GM12865 (cell line): ENCODE measurements at regions not wholly inside any gene's neighbourhood (a gene's known extent, or its start where the extent isn't known, plus 50 kb on each side); places are given as distances from the start of the nearest gene placed in this dataset.

Experiments used
- DNase-seq: peaks from one replicate; pipeline ENCODE4 v3.0.0; 2010; ENCODE audit warnings: low read depth
- H3K4me3 ChIP-seq: 2 replicates; pipeline ENCODE4 v1.5.1; 2011; ENCODE audit warnings: mild to moderate bottlenecking, low read depth, low read length, control low read depth
- CTCF ChIP-seq: IDR thresholded peaks from 2 replicates; pipeline ENCODE4 v1.5.1; 2011; ENCODE audit warnings: low read length, control low read depth, low read depth, inconsistent platforms; ENCODE audit not compliant: insufficient read depth; ENCODE audit errors: missing control alignments

GRCh38 chr1:219466766-219467165 lies 146.1 kb downstream of the ZC3H11B start:
- no peak for TF ChIP-seq CTCF
- H3K4me3 ChIP-seq: no peak overlapping the region
- DNase-seq: no peak

- H3K4me3 ChIP-seq: peak overlapping the region; percentile 25
- peak; percentile 87 for DNase-seq
- no peak for TF ChIP-seq CTCF
Observed at GRCh38 chr1:219465212-219466093, 147.5 kb downstream of the ZC3H11B start.

- no peak overlapping the region for H3K4me3 ChIP-seq
- DNase-seq: no peak
- no peak for TF ChIP-seq CTCF
Observed at GRCh38 chr1:219463636-219464035, 149.3 kb downstream of the ZC3H11B start.

GRCh38 chr1:219461981-219462400 lies 150.9 kb downstream of the ZC3H11B start:
- no peak for TF ChIP-seq CTCF
- peak; percentile 50 for DNase-seq

GRCh38 chr1:219460896-219461815 lies 151.7 kb downstream of the ZC3H11B start:
- no peak for TF ChIP-seq CTCF
- H3K4me3 ChIP-seq: peak overlapping the region; percentile 30
- DNase-seq: peak; percentile 86

More at GRCh38 chr1:219461981-219462400, 150.9 kb downstream of the ZC3H11B start:
- peak overlapping the region; percentile 30 for H3K4me3 ChIP-seq

- no peak for TF ChIP-seq CTCF
- DNase-seq: peak; percentile 48
- H3K4me3 ChIP-seq: no peak overlapping the region
Observed at GRCh38 chr1:219460081-219460895, 152.6 kb downstream of the ZC3H11B start.
